ENCODE measurements at regions not wholly inside any gene's neighbourhood (a gene's known extent, or its start where the extent isn't known, plus 50 kb on each side); places are given as distances from the start of the nearest gene placed in this dataset.
"Not testable (repeated sequence)": the region's sequence is repeated elsewhere in the genome, so short reads cannot be mapped to it uniquely, and the experiment has no call there.

- DNase-seq (ENCODE audit: low spot score) = no peak
Observed at GRCh38 chr6:144652292-144652891, 367.3 kb downstream of the UTRN start.

DNA sequence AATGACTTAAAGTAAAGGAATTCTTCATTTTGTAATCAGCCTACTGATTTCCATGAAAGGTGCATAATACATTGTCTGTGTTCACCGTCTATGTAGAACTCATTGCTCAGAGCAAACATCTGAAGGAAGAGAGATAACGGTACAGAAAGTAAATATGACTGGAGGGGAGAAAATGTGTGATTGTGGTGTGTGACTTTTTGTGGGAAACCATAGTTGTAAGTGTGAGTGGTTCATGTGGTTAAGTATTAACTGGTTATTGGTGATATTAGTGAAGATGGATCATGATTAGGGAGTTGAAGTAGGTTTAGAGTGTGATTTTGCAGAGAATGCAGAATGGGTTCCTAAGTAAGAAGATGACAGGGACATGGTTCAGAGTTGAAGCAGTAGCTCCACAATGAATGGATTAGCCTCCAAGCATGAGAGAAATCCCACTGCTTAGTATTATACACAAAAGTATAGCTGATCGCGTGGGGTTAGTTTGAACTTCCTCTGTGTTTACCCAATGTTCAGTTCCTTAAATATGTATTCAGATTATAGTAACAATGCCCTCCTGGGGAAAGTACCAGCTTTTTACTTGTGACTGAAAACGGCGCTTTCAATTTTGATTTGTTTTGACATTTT lies 368.9 kb downstream of the UTRN start:
- ATAC-seq (no peak), DNase-seq (ENCODE audit: low spot score) (no peak)
- intact Hi-C loops (cut with DNase I) = no loop called here

More at GRCh38 chr6:144652292-144652891, 367.3 kb downstream of the UTRN start:
- ATAC-seq = no peak
- intact Hi-C loops (cut with DNase I) = no loop called here

GRCh38 chr6:144654506-144654905 lies 369.4 kb downstream of the UTRN start:
- intact Hi-C loops (cut with DNase I) = no loop called here
- ATAC-seq = no peak
- no peak for DNase-seq (ENCODE audit: low spot score)

DNA sequence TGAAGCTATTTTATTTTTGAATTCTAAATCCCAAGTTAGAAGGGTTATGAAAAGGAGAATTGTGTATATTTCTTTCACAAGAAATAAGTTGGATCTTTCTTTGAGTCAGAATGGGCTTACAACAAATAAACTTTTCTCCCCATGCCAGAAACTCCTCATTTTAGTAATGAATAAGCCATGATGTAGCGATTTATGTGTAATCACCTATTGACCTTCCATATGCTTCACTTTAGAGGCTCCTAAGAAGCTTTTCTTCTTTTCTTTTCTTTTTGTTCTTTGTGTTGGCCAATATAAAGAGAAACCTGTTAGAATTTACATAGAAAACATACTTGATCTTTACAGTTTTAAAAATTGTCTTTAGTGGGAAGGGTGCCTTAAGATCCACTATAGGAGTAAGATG lies 370.2 kb downstream of the UTRN start:
- no peak for ATAC-seq
- intact Hi-C loops (cut with DNase I) = no loop called here
- DNase-seq (ENCODE audit: low spot score) = no peak

- ATAC-seq (no peak), DNase-seq (ENCODE audit: low spot score) (no peak)
- intact Hi-C loops (cut with DNase I) = no loop called here
Observed at GRCh38 chr6:144657691-144658090, 372.6 kb downstream of the UTRN start.

DNA sequence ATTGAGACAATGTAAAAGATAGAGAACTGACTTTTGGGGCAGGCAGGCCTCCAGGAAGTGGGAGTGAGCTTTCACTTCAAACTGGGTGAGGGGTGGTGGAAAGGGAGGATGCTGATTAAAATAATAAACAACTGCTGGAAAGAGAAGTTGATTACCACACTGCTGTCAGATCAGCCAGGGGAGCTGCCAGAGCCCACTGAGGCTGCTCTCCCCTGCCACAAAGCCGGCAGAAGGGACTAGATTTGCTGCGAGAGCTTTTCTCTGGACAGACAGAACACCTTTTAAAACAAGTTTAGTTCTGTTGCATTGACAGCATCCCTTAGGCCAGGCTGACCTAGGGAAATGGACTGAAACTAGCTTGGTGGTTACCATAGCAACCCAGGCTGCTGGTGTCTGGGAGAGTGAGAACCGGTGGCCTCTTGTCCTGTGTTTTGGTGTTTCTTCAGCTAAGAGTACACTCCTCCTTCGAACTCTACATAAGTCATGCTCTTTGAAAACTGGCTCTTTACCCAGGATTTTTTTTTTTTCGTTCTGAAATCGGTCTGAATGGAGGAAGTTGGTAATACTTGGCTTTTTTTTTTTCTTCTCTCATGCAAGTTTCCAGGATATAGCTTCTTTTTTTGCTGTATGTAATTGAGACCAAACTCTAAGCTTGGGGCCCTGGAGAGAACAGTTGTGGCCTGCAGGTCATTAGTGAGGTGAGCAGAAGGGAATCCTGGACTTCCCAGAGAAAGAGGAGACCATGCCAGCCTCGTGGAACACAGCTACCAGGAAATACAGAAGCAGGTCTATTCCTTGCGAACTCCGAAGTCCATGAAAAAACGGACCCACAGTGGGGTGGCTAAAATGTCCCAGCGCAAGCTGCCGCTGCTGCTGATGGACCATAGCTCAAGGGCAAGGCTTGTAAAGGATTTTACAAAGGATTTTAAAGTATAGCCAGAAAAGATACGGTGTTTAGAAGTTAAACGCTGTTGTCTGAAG lies 374.4 kb downstream of the UTRN start:
- ATAC-seq = peak; percentile 93
- intact Hi-C loops (cut with DNase I) = no loop called here
- DNase-seq (ENCODE audit: low spot score) = no peak

DNA sequence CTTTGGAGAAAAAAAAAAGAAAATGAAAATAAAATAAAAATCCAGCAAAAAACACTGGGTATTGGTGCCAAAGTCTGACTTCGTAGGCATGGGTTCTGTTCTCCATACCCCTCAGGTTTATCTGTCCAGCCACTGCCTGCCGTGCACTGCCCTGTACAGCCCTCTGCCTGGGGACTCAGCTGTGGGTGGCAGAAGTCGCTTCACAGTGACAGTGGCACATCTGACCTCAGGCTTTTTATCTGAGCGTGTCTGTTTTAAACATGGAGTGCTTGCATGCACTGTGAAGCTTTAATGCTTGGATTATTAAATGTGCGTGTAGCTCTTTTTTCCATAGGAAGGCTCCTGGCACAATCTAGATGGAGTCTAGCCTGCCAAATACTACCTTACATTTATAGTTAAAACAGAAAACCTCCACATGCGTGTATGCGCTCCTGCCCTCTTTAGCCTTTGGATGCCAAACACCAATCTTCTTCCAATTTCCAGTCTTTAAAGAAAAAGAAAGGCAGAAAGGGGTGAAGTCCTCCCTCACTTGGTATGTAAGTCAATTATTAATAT lies 375.5 kb downstream of the UTRN start:
- intact Hi-C loops (cut with DNase I) = no loop called here

DNA sequence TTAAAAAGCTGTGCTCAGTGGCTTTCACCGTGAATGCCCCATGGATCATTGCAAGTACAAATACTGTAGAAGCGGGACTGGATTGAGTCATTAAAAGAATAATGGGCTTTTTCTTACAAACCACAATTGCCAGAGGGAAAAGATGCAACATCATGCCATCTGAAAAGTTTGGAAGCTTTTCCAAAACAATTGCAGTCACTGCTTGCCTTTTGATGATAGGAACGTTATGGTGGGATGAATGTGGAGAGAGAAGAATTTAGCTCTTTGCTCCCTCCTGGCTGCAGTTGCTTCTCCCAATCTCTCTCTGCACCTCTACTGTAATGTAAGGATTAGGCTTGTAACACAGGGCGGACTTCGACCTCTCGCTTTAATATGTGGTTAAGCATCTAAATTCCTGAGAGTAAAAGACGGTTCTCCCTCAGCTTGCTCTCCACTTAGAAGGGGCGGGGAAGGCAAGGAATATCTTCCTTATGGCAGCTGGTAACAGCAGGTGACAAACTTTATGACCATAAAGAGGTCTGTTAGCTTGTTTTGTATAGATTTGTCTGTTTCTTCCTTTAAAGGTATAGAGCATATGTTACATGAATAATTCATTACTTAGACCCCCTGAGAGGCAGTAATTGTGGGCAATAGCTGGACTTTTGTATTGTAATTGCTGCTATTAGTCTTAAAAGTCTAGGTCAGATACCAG lies 376.1 kb downstream of the UTRN start:
- ATAC-seq (no peak), DNase-seq (ENCODE audit: low spot score) (no peak)
- intact Hi-C loops (cut with DNase I) = no loop called here

More for the DNA sequence above, 375.5 kb downstream of the UTRN start:
- ATAC-seq (no peak), DNase-seq (ENCODE audit: low spot score) (no peak)

GRCh38 chr6:144662812-144663365 lies 377.8 kb downstream of the UTRN start:
- intact Hi-C loops (cut with DNase I) = no loop called here
- DNase-seq (ENCODE audit: low spot score) (no peak), ATAC-seq (no peak)

DNA sequence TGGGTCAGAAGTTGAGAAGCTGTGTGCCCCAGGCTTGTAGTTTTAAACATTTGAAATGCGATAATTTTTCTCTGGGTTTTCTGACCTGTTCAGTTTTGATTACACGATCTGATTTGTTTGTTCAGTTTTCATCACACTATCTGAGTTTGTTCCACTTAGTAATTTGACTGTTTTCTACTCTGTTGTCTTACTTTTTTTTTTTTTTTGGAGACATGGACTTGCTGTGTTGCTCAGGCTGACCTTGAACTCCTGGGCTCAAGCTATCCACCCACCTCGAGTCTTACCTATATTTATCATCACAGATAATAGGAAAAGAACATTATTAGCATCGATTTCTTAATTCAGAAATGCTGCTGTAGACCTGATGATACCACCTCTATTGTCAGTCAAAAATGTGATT lies 379.1 kb downstream of the UTRN start:
- no peak for ATAC-seq
- intact Hi-C loops (cut with DNase I) = no loop called here
- DNase-seq (ENCODE audit: low spot score) = no peak

DNA sequence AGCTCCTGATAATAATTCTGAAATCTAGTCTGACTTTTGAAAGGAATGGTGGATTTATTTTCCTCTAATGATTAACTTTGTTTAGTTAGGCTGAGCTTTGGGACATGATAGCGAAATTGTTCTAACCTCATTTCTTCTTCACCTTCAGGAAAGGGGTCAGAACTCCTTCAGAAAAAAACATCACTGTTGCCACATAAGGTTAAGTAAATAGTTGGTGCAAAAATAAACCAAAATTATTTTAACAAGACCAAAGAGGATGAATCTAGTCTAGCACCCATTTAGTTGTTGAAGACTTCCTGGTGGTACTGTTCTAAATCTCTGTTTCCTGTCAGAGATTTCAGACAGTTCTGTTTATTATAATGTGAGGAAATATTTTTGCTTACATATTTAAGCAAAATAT lies 379.8 kb downstream of the UTRN start:
- intact Hi-C loops (cut with DNase I) = no loop called here
- ATAC-seq = no peak
- DNase-seq (ENCODE audit: low spot score) = no peak

GRCh38 chr6:144665932-144666450 lies 380.9 kb downstream of the UTRN start:
- intact Hi-C loops (cut with DNase I) = no loop called here
- ATAC-seq (no peak), DNase-seq (ENCODE audit: low spot score) (no peak)

- intact Hi-C loops (cut with DNase I) = no loop called here
- no peak for ATAC-seq
- no peak for DNase-seq (ENCODE audit: low spot score)
Observed at GRCh38 chr6:144666781-144667180, 381.6 kb downstream of the UTRN start.

DNA sequence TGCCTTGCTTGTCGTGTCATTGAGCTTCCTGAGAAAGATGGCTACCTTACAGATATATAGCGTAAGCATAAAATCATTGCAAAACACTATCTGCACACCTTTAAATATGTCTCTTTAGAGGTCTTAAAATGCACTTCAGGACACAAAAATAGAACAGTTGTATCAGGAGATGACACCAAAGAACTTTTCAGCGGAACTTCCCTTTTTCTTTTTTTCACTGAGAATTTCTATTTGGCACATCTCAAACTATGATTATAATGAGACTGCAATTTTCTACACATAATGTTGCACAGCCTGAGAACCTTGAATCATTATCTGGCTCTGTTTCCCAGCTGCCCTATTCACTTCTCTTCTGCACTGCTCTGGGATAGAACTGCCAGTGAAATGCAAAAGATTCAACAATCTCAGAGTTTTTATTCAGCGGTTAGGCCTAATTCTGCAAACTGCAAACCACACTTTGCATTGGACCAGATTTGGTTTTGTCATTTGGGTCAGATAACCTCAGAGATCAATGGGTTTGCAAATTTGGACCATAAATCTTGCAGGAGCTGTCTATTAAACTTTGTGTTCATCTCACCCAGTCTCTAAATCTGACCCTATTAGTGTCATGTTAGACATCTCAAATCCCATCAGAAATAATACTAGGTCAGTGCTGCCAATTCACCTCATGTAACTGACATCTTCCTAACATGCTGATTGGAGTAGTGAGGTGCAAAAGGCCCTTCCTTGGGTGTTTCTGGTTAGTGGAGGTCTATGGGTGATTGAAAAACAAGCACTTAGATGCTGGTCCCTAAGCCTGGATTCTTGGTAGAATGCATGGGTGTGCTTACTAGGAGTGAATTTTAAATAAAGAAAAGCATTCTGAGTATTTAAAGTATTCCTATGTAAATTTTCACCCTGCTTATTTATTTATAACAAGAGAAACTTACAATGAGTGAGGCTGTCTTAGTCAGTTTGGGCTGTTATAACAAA lies 382.7 kb downstream of the UTRN start:
- intact Hi-C loops (cut with DNase I) = no loop called here

DNA sequence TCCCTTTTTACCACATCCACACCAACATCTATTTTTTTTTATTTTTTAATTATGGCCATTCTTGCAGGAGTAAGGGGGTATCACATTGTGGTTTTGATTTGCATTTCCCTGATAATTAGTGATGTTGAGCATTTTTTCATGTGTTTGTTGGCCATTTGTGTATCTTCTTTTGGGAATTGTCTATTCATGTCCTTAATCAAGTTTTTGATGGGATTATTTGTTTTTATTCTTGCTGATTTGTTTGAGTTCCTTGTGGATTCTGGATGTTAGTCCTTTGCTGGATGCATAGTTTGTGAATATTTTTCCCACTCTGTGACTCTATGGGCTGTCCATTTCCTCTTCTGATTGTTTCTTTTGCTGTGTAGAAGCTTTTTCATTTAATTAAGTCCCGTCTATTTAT lies 385.1 kb downstream of the UTRN start:
- ATAC-seq; intact Hi-C loops (cut with DNase I); DNase-seq (ENCODE audit: low spot score): not testable (repeated sequence)

More for the DNA sequence above, 382.7 kb downstream of the UTRN start:
- ATAC-seq (no peak), DNase-seq (ENCODE audit: low spot score) (no peak)

- intact Hi-C loops (cut with DNase I) = no loop called here
- ATAC-seq (no peak), DNase-seq (ENCODE audit: low spot score) (no peak)
Observed at GRCh38 chr6:144673807-144674206, 388.7 kb downstream of the UTRN start.

GRCh38 chr6:144675231-144675861 lies 390.2 kb downstream of the UTRN start:
- no peak for DNase-seq (ENCODE audit: low spot score)
- ATAC-seq = no peak
- intact Hi-C loops (cut with DNase I) = no loop called here

Data from sciatic nerve (tissue), 2 donors.